IMR-90 (cell line): ENCODE measurements at regions not wholly inside any gene's neighbourhood (a gene's known extent, or its start where the extent isn't known, plus 50 kb on each side); places are given as distances from the start of the nearest gene placed in this dataset.
"Not testable (repeated sequence)": the region's sequence is repeated elsewhere in the genome, so short reads cannot be mapped to it uniquely, and the experiment has no call there.

Source experiments
- CTCF ChIP-seq: conservative IDR thresholded peaks from 2 replicates; pipeline ENCODE4 v1.5.1; 2012; ENCODE audit warnings: mild to moderate bottlenecking, low read depth, low read length, improper control_type of control experiment
- MXI1 ChIP-seq: IDR thresholded peaks from 2 replicates; pipeline ENCODE4 v1.6.1; 2012; ENCODE audit warnings: low read depth, mild to moderate bottlenecking, low read length, moderate library complexity, borderline replicate concordance
- POLR2A ChIP-seq: IDR thresholded peaks from 2 replicates; pipeline ENCODE4 v1.6.1; 2012; ENCODE audit warnings: mild to moderate bottlenecking, low read depth, low read length
- RAD21 ChIP-seq: IDR thresholded peaks from 2 replicates; pipeline ENCODE4 v1.6.1; 2012; ENCODE audit warnings: low read length, improper control_type of control experiment
- RCOR1 ChIP-seq: IDR thresholded peaks from 2 replicates; pipeline ENCODE4 v1.6.1; 2012; ENCODE audit warnings: mild to moderate bottlenecking, low read length, improper control_type of control experiment; ENCODE audit not compliant: insufficient replicate concordance
- RFX5 ChIP-seq: IDR thresholded peaks from 2 replicates; pipeline ENCODE4 v1.8.0; 2012; ENCODE audit warnings: low read depth, mild to moderate bottlenecking, low read length, moderate library complexity
- USF2 ChIP-seq: fragments of 150-350 bp; IDR thresholded peaks from 2 replicates; pipeline ENCODE4 v1.6.1; 2017; ENCODE audit warnings: mild to moderate bottlenecking, antibody characterized with exemption, low read length, low read depth

- TF ChIP-seq POLR2A, RCOR1, USF2, CTCF, RAD21, RFX5, MXI1: not testable (repeated sequence)
These were observed 545.4 kb downstream of the CDY1 start for GRCh38 chrY:26167332-26167731.
